WTC11 (cell line): ENCODE measurements at regions not wholly inside any gene's neighbourhood (a gene's known extent, or its start where the extent isn't known, plus 50 kb on each side); places are given as distances from the start of the nearest gene placed in this dataset.
A peak's percentile ranks its signal among the peaks of the same experiment; 100 is the strongest.

Source experiments
- ATAC-seq: fragments of 200-7000 bp; cut with Tn5 transposase; 2 replicates; pipeline ENCODE4 v1.10.0; 2021; ENCODE audit warnings: mild to moderate bottlenecking, moderate library complexity
- CTCF ChIA-PET: fragments of 300-600 bp; sonication (Branson Sonifier 250); formaldehyde crosslinking; loops from one replicate; lab custom pipeline; 2021; ENCODE audit warnings: antibody characterized with exemption; lab: Charles Lee
- POLR2A ChIA-PET: fragments of 350-600 bp; sonication (Branson Sonifier 250); formaldehyde crosslinking; loops from one replicate; lab custom pipeline; 2021; ENCODE audit warnings: antibody characterized with exemption; lab: Charles Lee
- DNase-seq: peaks from one replicate; pipeline ENCODE4 v3.0.0; 2021; ENCODE audit warnings: low spot score
- H3K27ac Mint-ChIP-seq: 2 replicates; pipeline ENCODE4 v1.8.0; 2021; ENCODE audit warnings: mixed read lengths
- H3K27me3 Mint-ChIP-seq: 2 replicates; pipeline ENCODE4 v1.8.0; 2021; ENCODE audit warnings: low read depth, mild to moderate bottlenecking, moderate library complexity, mixed read lengths
- H3K36me3 Mint-ChIP-seq: 2 replicates; pipeline ENCODE4 v1.8.0; 2021; ENCODE audit warnings: mixed read lengths
- H3K4me1 Mint-ChIP-seq: 2 replicates; pipeline ENCODE4 v1.8.0; 2022; ENCODE audit warnings: mixed read lengths
- H3K4me3 Mint-ChIP-seq: 2 replicates; pipeline ENCODE4 v1.8.0; 2021; ENCODE audit warnings: mild to moderate bottlenecking, moderate library complexity, mixed read lengths
- H3K9me3 Mint-ChIP-seq: 2 replicates; pipeline ENCODE4 v1.8.0; 2021; ENCODE audit warnings: mixed read lengths
- ARID4B ChIP-seq: sonication (generic); formaldehyde crosslinking; IDR thresholded peaks from 2 replicates; pipeline ENCODE4 v1.8.0; 2023; ENCODE audit warnings: missing genetic modification reagents, mild to moderate bottlenecking, borderline replicate concordance
- ATF1 ChIP-seq: sonication (generic); formaldehyde crosslinking; IDR thresholded peaks from 2 replicates; pipeline ENCODE4 v1.8.1; 2023; ENCODE audit warnings: mild to moderate bottlenecking, moderate library complexity, missing genetic modification reagents
- E2F5 ChIP-seq: sonication (generic); formaldehyde crosslinking; IDR thresholded peaks from 2 replicates; pipeline ENCODE4 v1.8.1; 2022; ENCODE audit warnings: mild to moderate bottlenecking, moderate library complexity, missing genetic modification reagents
- ETV6 ChIP-seq: sonication (generic); formaldehyde crosslinking; IDR thresholded peaks from 2 replicates; pipeline ENCODE4 v1.8.1; 2022; ENCODE audit warnings: mild to moderate bottlenecking, missing genetic modification reagents
- FOXK1 ChIP-seq: sonication (generic); formaldehyde crosslinking; IDR thresholded peaks from 2 replicates; pipeline ENCODE4 v1.8.0; 2022; ENCODE audit warnings: mild to moderate bottlenecking, moderate library complexity, missing genetic modification reagents
- HMGXB4 ChIP-seq: sonication (generic); formaldehyde crosslinking; IDR thresholded peaks from 2 replicates; pipeline ENCODE4 v1.8.1; 2023; ENCODE audit warnings: mild to moderate bottlenecking, moderate library complexity, missing genetic modification reagents
- JAZF1 ChIP-seq: fragments of 250-450 bp; sonication (Bioruptor Pico); IDR thresholded peaks from 2 replicates; pipeline ENCODE4 v1.9.0; 2021; ENCODE audit warnings: moderate library complexity, mild to moderate bottlenecking, inconsistent platforms
- MXD4 ChIP-seq: fragments of 250-450 bp; sonication (Bioruptor Pico); IDR thresholded peaks from 2 replicates; pipeline ENCODE4 v1.8.0; 2021; ENCODE audit warnings: mild to moderate bottlenecking, moderate library complexity, borderline replicate concordance
- NR2C2 ChIP-seq: sonication (generic); formaldehyde crosslinking; IDR thresholded peaks from 2 replicates; pipeline ENCODE4 v1.8.0; 2022; ENCODE audit warnings: mild to moderate bottlenecking, missing genetic modification reagents
- NR3C1 ChIP-seq: sonication (generic); formaldehyde crosslinking; conservative IDR thresholded peaks from 2 replicates; pipeline ENCODE4 v1.8.1; 2023; ENCODE audit warnings: low read depth, mild to moderate bottlenecking, missing genetic modification reagents
- RORB ChIP-seq: fragments of 250-450 bp; sonication (Bioruptor Pico); IDR thresholded peaks from 2 replicates; pipeline ENCODE4 v1.9.0; 2021; ENCODE audit warnings: mild to moderate bottlenecking
- SOX15 ChIP-seq: fragments of 250-450 bp; sonication (Bioruptor Pico); IDR thresholded peaks from 2 replicates; pipeline ENCODE4 v1.9.0; 2021; ENCODE audit warnings: mild to moderate bottlenecking
- TEAD1 ChIP-seq: sonication (generic); formaldehyde crosslinking; IDR thresholded peaks from 2 replicates; pipeline ENCODE4 v1.8.0; 2022; ENCODE audit warnings: mild to moderate bottlenecking, missing genetic modification reagents
- TEAD4 ChIP-seq: sonication (generic); formaldehyde crosslinking; IDR thresholded peaks from 2 replicates; pipeline ENCODE4 v1.8.0; 2022; ENCODE audit warnings: mild to moderate bottlenecking, missing genetic modification reagents
- ZBTB21 ChIP-seq: sonication (generic); formaldehyde crosslinking; IDR thresholded peaks from 2 replicates; pipeline ENCODE4 v1.8.1; 2023; ENCODE audit warnings: mild to moderate bottlenecking, missing genetic modification reagents, borderline replicate concordance
- ZMAT4 ChIP-seq: fragments of 250-450 bp; sonication (Bioruptor Pico); IDR thresholded peaks from 2 replicates; pipeline ENCODE4 v1.9.0; 2021; ENCODE audit warnings: mild to moderate bottlenecking
- ZNF281 ChIP-seq: sonication (generic); formaldehyde crosslinking; IDR thresholded peaks from 2 replicates; pipeline ENCODE4 v1.8.0; 2023; ENCODE audit warnings: mild to moderate bottlenecking, missing genetic modification reagents
- ZNF317 ChIP-seq: sonication (generic); formaldehyde crosslinking; IDR thresholded peaks from 2 replicates; pipeline ENCODE4 v1.8.1; 2023; ENCODE audit warnings: low read depth, mild to moderate bottlenecking, moderate library complexity, missing genetic modification reagents, borderline replicate concordance
- ZNF416 ChIP-seq: fragments of 250-450 bp; sonication (Bioruptor Pico); IDR thresholded peaks from 2 replicates; pipeline ENCODE4 v1.9.0; 2021; ENCODE audit warnings: mild to moderate bottlenecking, inconsistent platforms
- ZNF671 ChIP-seq: fragments of 250-450 bp; sonication (Bioruptor Pico); IDR thresholded peaks from 2 replicates; pipeline ENCODE4 v1.8.0; 2021; ENCODE audit warnings: mild to moderate bottlenecking
- ZSCAN18 ChIP-seq: fragments of 250-450 bp; sonication (Bioruptor Pico); IDR thresholded peaks from 2 replicates; pipeline ENCODE4 v2.1.2; 2022; ENCODE audit warnings: mild to moderate bottlenecking, moderate library complexity

GRCh38 chr12:38969706-38970105 lies 64.3 kb upstream of the CPNE8 start (continued):
- TF ChIP-seq ZNF671 (CRISPR knock-in tag): no peak
- no peak for TF ChIP-seq RORB
- no peak for TF ChIP-seq ZBTB21 (CRISPR knock-in tag)
- no peak for TF ChIP-seq ETV6

GRCh38 chr12:38961683-38962082 lies 56.3 kb upstream of the CPNE8 start:
- POLR2A ChIA-PET: interaction anchor here (1.0 kb wide), 1 partner anchor 30 kb away, joined by 5 read pairs; no protein-coding TSS in a partner anchor
- H3K27ac Mint-ChIP-seq: peak overlapping the region; percentile 0; the same call in 1 of the 2 replicates
- no peak overlapping the region for H3K4me3 Mint-ChIP-seq
- ATAC-seq (peak; percentile 97), DNase-seq (no peak)
- H3K36me3 Mint-ChIP-seq: peaks cover 5% of the 10 kb centered on the region; the same call in 1 of the 2 replicates
- no peak for TF ChIP-seq ZNF416
- TF ChIP-seq E2F5 (CRISPR knock-in tag): no peak
- no peak for TF ChIP-seq ZNF671 (CRISPR knock-in tag)
- no peak for TF ChIP-seq TEAD1 (CRISPR knock-in tag)
- no peak for TF ChIP-seq ZNF281 (CRISPR knock-in tag)
- no peak for TF ChIP-seq TEAD4 (CRISPR knock-in tag)
- TF ChIP-seq ETV6: no peak
- no peak for TF ChIP-seq JAZF1
- TF ChIP-seq ATF1 (CRISPR knock-in tag): no peak
- TF ChIP-seq ZSCAN18: no peak
- TF ChIP-seq ARID4B (CRISPR knock-in tag): no peak
- TF ChIP-seq HMGXB4 (CRISPR knock-in tag): no peak
- TF ChIP-seq RORB: no peak
- TF ChIP-seq ZNF317 (CRISPR knock-in tag): no peak
- no peak for TF ChIP-seq FOXK1 (CRISPR knock-in tag)
- no peak for TF ChIP-seq ZMAT4 (CRISPR knock-in tag)
- no peak for TF ChIP-seq NR3C1
- no peak for TF ChIP-seq SOX15
- TF ChIP-seq MXD4 (CRISPR knock-in tag): no peak
- no peak for TF ChIP-seq NR2C2
- no peaks in the 10 kb centered on the region for H3K27me3 Mint-ChIP-seq
- H3K4me1 Mint-ChIP-seq: peaks cover 26% of the 10 kb centered on the region
- CTCF ChIA-PET: interaction anchor here (1.0 to 2.2 kb wide), 3 partner anchors 41 to 311 kb away, joined by 3 to 7 read pairs (median 3); no protein-coding TSS in a partner anchor
- peaks cover 29% of the 10 kb centered on the region for H3K9me3 Mint-ChIP-seq
